ENCODE measurements at regions not wholly inside any gene's neighbourhood (a gene's known extent, or its start where the extent isn't known, plus 50 kb on each side); places are given as distances from the start of the nearest gene placed in this dataset.

DNA sequence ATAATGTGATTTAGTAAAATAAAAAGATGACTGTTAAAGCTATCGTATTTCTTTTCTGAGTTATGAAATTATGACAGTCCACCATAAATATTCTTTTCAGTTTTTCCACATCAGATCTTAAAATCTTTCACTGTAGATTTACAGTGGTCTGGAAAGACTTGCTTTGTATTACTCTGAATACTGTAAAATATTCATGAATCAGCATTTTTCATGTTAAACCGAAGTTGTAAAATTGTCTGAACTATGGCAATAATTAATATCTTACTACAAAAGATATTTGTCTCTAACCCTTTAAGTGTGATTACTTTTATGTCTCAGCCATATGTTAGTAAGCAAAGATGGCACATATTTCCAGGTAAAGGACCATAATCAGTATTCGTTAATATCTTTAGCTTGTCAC, 1397.2 kb upstream of the PCDH9 start:
- no peak for TF ChIP-seq POLR2A (conservative IDR thresholded peaks at IDR 0.05)
- TF ChIP-seq, protein P1, sequence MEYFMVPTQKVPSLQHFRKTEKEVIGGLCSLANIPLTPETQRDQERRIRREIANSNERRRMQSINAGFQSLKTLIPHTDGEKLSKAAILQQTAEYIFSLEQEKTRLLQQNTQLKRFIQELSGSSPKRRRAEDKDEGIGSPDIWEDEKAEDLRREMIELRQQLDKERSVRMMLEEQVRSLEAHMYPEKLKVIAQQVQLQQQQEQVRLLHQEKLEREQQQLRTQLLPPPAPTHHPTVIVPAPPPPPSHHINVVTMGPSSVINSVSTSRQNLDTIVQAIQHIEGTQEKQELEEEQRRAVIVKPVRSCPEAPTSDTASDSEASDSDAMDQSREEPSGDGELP (CRISPR knock-in tag; IDR thresholded peaks at IDR 0.05; ENCODE audit: borderline replicate concordance): no peak
- TF ChIP-seq RAD21 (CRISPR knock-in tag; conservative IDR thresholded peaks at IDR 0.05 in 1 of 2, IDR thresholded peaks at IDR 0.05 in 1 of 2): no peak
- TF ChIP-seq SIN3A (IDR thresholded peaks at IDR 0.05; ENCODE audit: borderline replicate concordance in 2 of 2, control insufficient read depth in 1 of 2, low read depth in 2 of 2, low read length in 2 of 2): no peak
- TF ChIP-seq ZNF274 (IDR thresholded peaks at IDR 0.05; ENCODE audit: borderline replicate concordance, low read depth, low read length): no peak
- no peak for TF ChIP-seq ZFX (CRISPR knock-in tag; IDR thresholded peaks at IDR 0.05)
- no peak for TF ChIP-seq KLF1 (tag; IDR thresholded peaks at IDR 0.05)
- no peak for TF ChIP-seq TAF15 (IDR thresholded peaks at IDR 0.05; ENCODE audit: low read depth, low read length)
- no peak for TF ChIP-seq ZFP36 (IDR thresholded peaks at IDR 0.05; ENCODE audit: low read depth, low read length, partially characterized antibody)
- TF ChIP-seq EP300 (IDR thresholded peaks at IDR 0.05; ENCODE audit: low read length): no peak
- TF ChIP-seq RB1 (IDR thresholded peaks at IDR 0.05; ENCODE audit: low read depth): no peak
- TF ChIP-seq, protein P2, sequence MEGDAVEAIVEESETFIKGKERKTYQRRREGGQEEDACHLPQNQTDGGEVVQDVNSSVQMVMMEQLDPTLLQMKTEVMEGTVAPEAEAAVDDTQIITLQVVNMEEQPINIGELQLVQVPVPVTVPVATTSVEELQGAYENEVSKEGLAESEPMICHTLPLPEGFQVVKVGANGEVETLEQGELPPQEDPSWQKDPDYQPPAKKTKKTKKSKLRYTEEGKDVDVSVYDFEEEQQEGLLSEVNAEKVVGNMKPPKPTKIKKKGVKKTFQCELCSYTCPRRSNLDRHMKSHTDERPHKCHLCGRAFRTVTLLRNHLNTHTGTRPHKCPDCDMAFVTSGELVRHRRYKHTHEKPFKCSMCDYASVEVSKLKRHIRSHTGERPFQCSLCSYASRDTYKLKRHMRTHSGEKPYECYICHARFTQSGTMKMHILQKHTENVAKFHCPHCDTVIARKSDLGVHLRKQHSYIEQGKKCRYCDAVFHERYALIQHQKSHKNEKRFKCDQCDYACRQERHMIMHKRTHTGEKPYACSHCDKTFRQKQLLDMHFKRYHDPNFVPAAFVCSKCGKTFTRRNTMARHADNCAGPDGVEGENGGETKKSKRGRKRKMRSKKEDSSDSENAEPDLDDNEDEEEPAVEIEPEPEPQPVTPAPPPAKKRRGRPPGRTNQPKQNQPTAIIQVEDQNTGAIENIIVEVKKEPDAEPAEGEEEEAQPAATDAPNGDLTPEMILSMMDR (IDR thresholded peaks at IDR 0.05 in 2 of 3, conservative IDR thresholded peaks at IDR 0.05 in 1 of 3; ENCODE audit: insufficient read depth in 2 of 3, low read depth in 1 of 3, low read length in 3 of 3): no peak
- no peak for TF ChIP-seq MYNN (IDR thresholded peaks at IDR 0.05)
- TF ChIP-seq MYNN (CRISPR knock-in tag; IDR thresholded peaks at IDR 0.05): no peak
- no peak for TF ChIP-seq PHB2 (IDR thresholded peaks at IDR 0.05; ENCODE audit: low read depth)

Measured in K562 (cell line).